Lower leg skin (tissue), 4 donors: ENCODE measurements at regions not wholly inside any gene's neighbourhood (a gene's known extent, or its start where the extent isn't known, plus 50 kb on each side); places are given as distances from the start of the nearest gene placed in this dataset.

Experiments
- DNase-seq, 2 donors: peaks; one replicate each; pipeline ENCODE4 v3.0.0-alpha.2; 2019; ENCODE audit warnings: low spot score in 2 of 2
- H3K4me3 ChIP-seq: fragments of 200-600 bp; sonication (generic); 2 replicates; pipeline ENCODE4 v1.5.1; 2017; ENCODE audit warnings: mild to moderate bottlenecking, low read depth; ENCODE audit not compliant: poor library complexity, severe bottlenecking
- CTCF ChIP-seq, 3 donors: fragments of 450-650 bp; IDR thresholded peaks; one replicate each; pipeline ENCODE4 v1.5.1; 2016; ENCODE audit warnings: antibody characterized with exemption in 3 of 3, mild to moderate bottlenecking in 3 of 3, moderate library complexity in 2 of 3
- POLR2A ChIP-seq, 2 donors: fragments of 450-650 bp; IDR thresholded peaks; one replicate each; pipeline ENCODE4 v1.6.1; 2016 to 2017; ENCODE audit warnings: antibody characterized with exemption in 2 of 2, mild to moderate bottlenecking in 1 of 2, moderate library complexity in 1 of 2
- WGBS, 2 donors: methylation state at CpG; one replicate each; pipeline ENCODE4 v1.1.5; 2018; 5-methylcytosine and 5-hydroxymethylcytosine counted together
- intact Hi-C: fragments of 100-400 bp; cut with DNase I; formaldehyde crosslinking; loops from one replicate; pipeline ENCODE4 v1.15.0; 2023; ENCODE audit warnings: low total_unique reads

- DNase-seq, result no peak
- intact Hi-C loops, result no loop called here
- TF ChIP-seq CTCF (IDR thresholded peaks at IDR 0.05) (no peak), POLR2A (IDR thresholded peaks at IDR 0.05) (no peak)
- 64 to 74% methylated on average over 2 of the region's 2 CpGs for WGBS, 2 donors
- H3K4me3 ChIP-seq, result no peak overlapping the region
Observed at GRCh38 chr11:128053981-128054931, 533.1 kb downstream of the ETS1 start.

GRCh38 chr11:128052912-128053641 is 534.3 kb downstream of the ETS1 start:
- TF ChIP-seq CTCF (IDR thresholded peaks at IDR 0.05), result no peak
- no peak for TF ChIP-seq POLR2A (IDR thresholded peaks at IDR 0.05)
- intact Hi-C loops, result no loop called here
- H3K4me3 ChIP-seq, result no peak overlapping the region
- 18 to 20% methylated on average over 2 of the region's 2 CpGs for WGBS, 2 donors
- DNase-seq, result no peak

GRCh38 chr11:128048121-128048520 is 539.2 kb downstream of the ETS1 start:
- intact Hi-C loops, result no loop called here
- no peak overlapping the region for H3K4me3 ChIP-seq
- no peak for TF ChIP-seq CTCF (IDR thresholded peaks at IDR 0.05)
- no peak for TF ChIP-seq POLR2A (IDR thresholded peaks at IDR 0.05)
- 92 to 93% methylated on average over 4 of the region's 4 CpGs for WGBS, 2 donors
- DNase-seq, result no peak

- intact Hi-C loops, result no loop called here
- no peak for DNase-seq
- no peak overlapping the region for H3K4me3 ChIP-seq
- TF ChIP-seq CTCF (IDR thresholded peaks at IDR 0.05) (no peak), POLR2A (IDR thresholded peaks at IDR 0.05) (no peak)
- 74 to 81% methylated on average over 4 of the region's 4 CpGs for WGBS, 2 donors
Observed at GRCh38 chr11:128047026-128047425, 540.3 kb downstream of the ETS1 start.

- WGBS, 2 donors, result 67 to 81% methylated on average over 3 of the region's 3 CpGs
- no peak overlapping the region for H3K4me3 ChIP-seq
- no peak for DNase-seq
- TF ChIP-seq POLR2A (IDR thresholded peaks at IDR 0.05) (no peak), CTCF (IDR thresholded peaks at IDR 0.05) (no peak)
- intact Hi-C loops, result no loop called here
Observed at GRCh38 chr11:128046213-128046612, 541.1 kb downstream of the ETS1 start.
